KMS-11 (cell line): ENCODE measurements at regions not wholly inside any gene's neighbourhood (a gene's known extent, or its start where the extent isn't known, plus 50 kb on each side); places are given as distances from the start of the nearest gene placed in this dataset.

Experiments used
- H2AFZ ChIP-seq: fragments of 200-600 bp; sonication (generic); 2 replicates; pipeline ENCODE4 v1.6.1; 2016; ENCODE audit warnings: antibody characterized with exemption, mixed run types, low read depth
- H3K27ac ChIP-seq: fragments of 200-600 bp; sonication (generic); 2 replicates; pipeline ENCODE4 v1.6.1; 2016; ENCODE audit warnings: mild to moderate bottlenecking, mixed run types
- H3K27me3 ChIP-seq: fragments of 200-600 bp; sonication (generic); 2 replicates; pipeline ENCODE4 v1.6.1; 2017; ENCODE audit warnings: mild to moderate bottlenecking, low read depth, mixed run types, moderate library complexity; ENCODE audit not compliant: insufficient read depth
- H3K36me3 ChIP-seq: fragments of 200-600 bp; sonication (generic); 2 replicates; pipeline ENCODE4 v1.6.1; 2017; ENCODE audit warnings: mild to moderate bottlenecking, mixed run types; ENCODE audit not compliant: insufficient read depth
- H3K4me1 ChIP-seq: fragments of 200-600 bp; sonication (generic); 2 replicates; pipeline ENCODE4 v1.6.1; 2016; ENCODE audit warnings: mild to moderate bottlenecking, low read depth, mixed run types; ENCODE audit not compliant: poor library complexity, severe bottlenecking
- H3K4me2 ChIP-seq: fragments of 200-600 bp; sonication (generic); 2 replicates; pipeline ENCODE4 v1.7.0; 2016; ENCODE audit warnings: mild to moderate bottlenecking, mixed run types
- H3K4me3 ChIP-seq: fragments of 200-600 bp; sonication (generic); IDR thresholded peaks from 2 replicates; pipeline ENCODE4 v1.6.1; 2017; ENCODE audit warnings: low read depth, low read length, mixed read lengths; ENCODE audit not compliant: insufficient read depth
- H3K79me2 ChIP-seq: fragments of 200-600 bp; sonication (generic); 2 replicates; pipeline ENCODE4 v1.6.1; 2016; ENCODE audit warnings: low read depth, mixed run types; ENCODE audit not compliant: insufficient read depth
- H3K9ac ChIP-seq: fragments of 200-600 bp; sonication (generic); 2 replicates; pipeline ENCODE4 v1.6.1; 2016; ENCODE audit warnings: mild to moderate bottlenecking, mixed run types
- H4K20me1 ChIP-seq: fragments of 200-600 bp; sonication (generic); 2 replicates; pipeline ENCODE4 v1.6.1; 2016; ENCODE audit warnings: mild to moderate bottlenecking, mixed run types; ENCODE audit not compliant: insufficient read depth
- TF ChIP-seq, protein P1 (sequence below): fragments of 200-600 bp; sonication (generic); conservative IDR thresholded peaks from 2 replicates; pipeline ENCODE4 v1.6.1; 2017; ENCODE audit warnings: low read depth, mild to moderate bottlenecking, antibody characterized with exemption, low read length, moderate library complexity, mixed read lengths

DNA sequence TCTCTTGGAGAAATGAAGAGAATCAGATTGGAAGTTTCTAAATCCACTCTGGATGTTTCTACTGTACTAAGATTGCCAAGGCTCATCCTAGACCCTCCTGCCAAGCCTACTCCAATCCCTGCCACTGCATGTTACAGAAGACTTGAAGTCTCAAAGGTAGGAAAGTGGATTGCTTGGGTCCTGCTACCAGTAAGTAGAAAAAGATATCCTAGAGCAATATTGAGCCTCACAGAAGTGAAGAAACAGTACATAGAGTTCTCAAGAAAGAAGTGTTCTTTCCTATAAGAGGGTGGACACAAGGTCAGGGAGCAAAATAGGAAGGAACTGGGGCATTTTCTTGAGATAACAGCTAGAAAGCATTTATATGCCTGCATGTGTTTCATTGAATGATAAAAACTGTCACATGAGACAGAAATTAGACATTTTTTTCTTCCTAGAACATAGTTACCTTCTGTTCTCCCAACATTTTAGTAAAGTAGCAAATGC, 232.9 kb downstream of the RBM43 start:
- H3K4me1 ChIP-seq: peaks cover 5% of the 10 kb centered on the region
- H3K9ac ChIP-seq: no peak overlapping the region
- H3K27ac ChIP-seq: no peak overlapping the region
- H3K27me3 ChIP-seq: no peaks in the 10 kb centered on the region
- H4K20me1 ChIP-seq: no peaks in the 10 kb centered on the region
- no peak overlapping the region for H3K4me3 ChIP-seq
- H2AFZ ChIP-seq: no peak overlapping the region
- no peak overlapping the region for H3K4me2 ChIP-seq
- no peaks in the 10 kb centered on the region for H3K79me2 ChIP-seq
- no peaks in the 10 kb centered on the region for H3K36me3 ChIP-seq
- TF ChIP-seq, protein P1, sequence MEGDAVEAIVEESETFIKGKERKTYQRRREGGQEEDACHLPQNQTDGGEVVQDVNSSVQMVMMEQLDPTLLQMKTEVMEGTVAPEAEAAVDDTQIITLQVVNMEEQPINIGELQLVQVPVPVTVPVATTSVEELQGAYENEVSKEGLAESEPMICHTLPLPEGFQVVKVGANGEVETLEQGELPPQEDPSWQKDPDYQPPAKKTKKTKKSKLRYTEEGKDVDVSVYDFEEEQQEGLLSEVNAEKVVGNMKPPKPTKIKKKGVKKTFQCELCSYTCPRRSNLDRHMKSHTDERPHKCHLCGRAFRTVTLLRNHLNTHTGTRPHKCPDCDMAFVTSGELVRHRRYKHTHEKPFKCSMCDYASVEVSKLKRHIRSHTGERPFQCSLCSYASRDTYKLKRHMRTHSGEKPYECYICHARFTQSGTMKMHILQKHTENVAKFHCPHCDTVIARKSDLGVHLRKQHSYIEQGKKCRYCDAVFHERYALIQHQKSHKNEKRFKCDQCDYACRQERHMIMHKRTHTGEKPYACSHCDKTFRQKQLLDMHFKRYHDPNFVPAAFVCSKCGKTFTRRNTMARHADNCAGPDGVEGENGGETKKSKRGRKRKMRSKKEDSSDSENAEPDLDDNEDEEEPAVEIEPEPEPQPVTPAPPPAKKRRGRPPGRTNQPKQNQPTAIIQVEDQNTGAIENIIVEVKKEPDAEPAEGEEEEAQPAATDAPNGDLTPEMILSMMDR: no peak

DNA sequence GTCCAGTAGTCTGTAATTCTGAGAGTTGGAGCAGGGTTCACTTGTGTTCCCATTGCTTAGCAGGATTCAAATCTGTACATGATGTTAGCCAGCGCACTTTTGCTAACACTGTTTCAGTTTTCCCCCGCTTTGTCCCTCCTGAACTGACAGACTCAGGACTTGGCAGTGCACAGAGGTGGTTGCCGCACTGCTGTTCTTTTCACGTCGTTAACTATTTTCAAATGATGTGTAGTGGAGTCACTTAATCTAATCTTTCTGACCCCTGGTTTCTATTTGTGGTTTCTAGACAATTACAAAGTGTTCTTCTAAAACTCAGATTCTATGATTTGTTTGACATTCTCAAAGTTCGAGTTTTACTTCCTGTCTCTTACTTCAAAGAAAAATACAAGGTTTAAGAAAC, 234.5 kb downstream of the RBM43 start:
- Histone ChIP-seq H3K4me1 (peaks cover 5% of the 10 kb centered on the region), H3K79me2 (no peaks in the 10 kb centered on the region), H3K4me3 (no peak overlapping the region), H3K36me3 (no peaks in the 10 kb centered on the region), H4K20me1 (no peaks in the 10 kb centered on the region), H3K4me2 (no peak overlapping the region), H3K27me3 (no peaks in the 10 kb centered on the region), H2AFZ (no peak overlapping the region), H3K27ac (no peak overlapping the region), H3K9ac (no peak overlapping the region)
- TF ChIP-seq, protein P1: no peak

DNA sequence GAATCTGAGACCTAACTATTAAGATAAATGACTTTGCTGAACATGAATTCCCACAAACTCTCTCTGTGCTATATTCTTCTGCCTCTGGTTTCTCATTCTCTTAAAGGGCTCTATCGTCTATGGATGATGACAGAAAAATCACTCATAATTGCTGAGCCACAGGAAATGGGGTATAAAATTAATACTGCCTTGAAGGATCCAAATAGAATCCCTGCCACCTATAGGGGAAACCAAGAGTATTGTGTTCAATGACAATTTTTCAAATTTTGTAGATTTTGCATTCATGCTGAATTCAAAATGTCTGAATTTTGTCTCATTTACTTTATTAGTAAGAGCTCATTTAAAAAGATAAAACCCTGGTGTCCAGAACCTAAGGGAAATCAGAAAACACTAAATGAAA, 235.8 kb downstream of the RBM43 start:
- Histone ChIP-seq H3K79me2 (no peaks in the 10 kb centered on the region), H2AFZ (no peak overlapping the region), H3K36me3 (no peaks in the 10 kb centered on the region), H3K9ac (no peak overlapping the region), H3K4me2 (no peak overlapping the region), H3K27ac (no peak overlapping the region), H3K27me3 (no peaks in the 10 kb centered on the region), H3K4me3 (no peak overlapping the region), H4K20me1 (no peaks in the 10 kb centered on the region), H3K4me1 (peaks cover 5% of the 10 kb centered on the region)
- TF ChIP-seq, protein P1: no peak

DNA sequence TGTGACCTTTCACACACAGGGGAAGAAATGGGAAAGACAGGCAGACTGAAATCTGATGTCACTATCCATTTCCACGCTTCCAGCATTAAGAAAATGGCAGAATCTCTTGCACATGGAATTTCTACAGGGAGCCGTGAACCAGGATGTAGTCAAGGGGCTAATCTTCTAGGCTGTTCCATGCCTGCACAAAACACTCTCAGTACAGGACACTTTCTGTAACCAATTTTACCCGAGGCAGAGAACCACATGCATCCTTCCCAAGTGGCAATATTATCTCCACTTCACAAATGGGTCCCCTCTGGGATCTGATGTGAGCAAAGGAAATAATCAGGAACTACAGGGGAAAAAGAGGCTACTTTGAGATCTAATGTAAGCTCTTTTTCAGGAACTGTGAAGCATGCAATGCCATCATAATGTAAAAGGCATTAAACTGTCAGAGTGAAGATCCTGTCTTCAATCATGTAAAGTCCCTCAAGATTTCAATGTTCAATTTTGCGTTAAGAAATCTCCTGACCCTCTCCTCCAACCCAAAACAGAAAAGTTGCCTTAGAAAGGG, 236.9 kb downstream of the RBM43 start:
- no peak overlapping the region for H3K4me3 ChIP-seq
- H4K20me1 ChIP-seq: no peaks in the 10 kb centered on the region
- no peaks in the 10 kb centered on the region for H3K27me3 ChIP-seq
- TF ChIP-seq, protein P1: no peak
- peaks cover 4% of the 10 kb centered on the region for H3K4me1 ChIP-seq
- H3K36me3 ChIP-seq: no peaks in the 10 kb centered on the region
- no peak overlapping the region for H3K9ac ChIP-seq
- H3K79me2 ChIP-seq: no peaks in the 10 kb centered on the region
- H2AFZ ChIP-seq: no peak overlapping the region
- no peak overlapping the region for H3K27ac ChIP-seq
- no peak overlapping the region for H3K4me2 ChIP-seq
